ENCODE measurements at regions not wholly inside any gene's neighbourhood (a gene's known extent, or its start where the extent isn't known, plus 50 kb on each side); places are given as distances from the start of the nearest gene placed in this dataset.
A peak's percentile ranks its signal among the peaks of the same experiment; 100 is the strongest.

DNA sequence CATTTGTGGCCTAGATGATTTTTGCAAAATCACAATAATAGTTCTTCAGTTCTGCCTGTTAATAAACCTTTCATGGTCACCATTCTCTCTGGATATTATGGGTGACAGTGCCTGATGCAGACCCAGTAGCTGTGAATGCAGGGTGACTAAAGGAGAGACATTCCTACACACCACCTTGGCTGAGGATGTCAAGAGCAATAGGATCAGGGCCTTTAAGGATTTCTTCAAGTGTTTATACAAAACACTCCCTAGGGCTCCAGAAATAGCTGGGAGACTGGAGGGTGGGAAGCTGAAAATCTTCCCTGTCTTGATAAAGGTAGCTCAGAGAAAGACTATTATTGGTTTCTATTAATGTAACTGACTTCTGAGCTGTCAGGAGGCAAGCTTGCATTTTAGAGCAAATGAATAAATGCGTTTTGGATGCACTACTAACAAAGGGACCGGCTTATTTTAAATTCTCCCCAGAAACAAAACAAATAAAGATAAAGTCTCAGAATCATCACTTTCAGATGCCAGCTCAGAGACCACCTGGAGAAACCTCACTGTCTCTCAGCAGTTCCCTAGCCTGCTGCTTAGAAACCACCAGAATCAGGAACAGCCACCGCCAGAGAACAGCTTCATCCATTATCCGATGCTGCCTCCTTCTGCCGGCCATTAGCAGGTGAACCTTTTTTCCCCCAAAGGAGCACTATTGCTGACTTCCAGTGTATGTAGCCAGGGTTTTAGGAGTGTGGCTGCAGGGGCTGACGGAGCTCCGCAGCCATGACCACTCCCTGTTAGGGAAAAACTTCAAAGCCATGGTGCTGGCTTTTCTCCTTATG is 171.4 kb upstream of the DYNLRB2 start:
- no peaks in the 10 kb centered on the region for H3K4me1 ChIP-seq
- no peaks in the 10 kb centered on the region for H3K27me3 ChIP-seq
- H3K9me3 ChIP-seq, result no peaks in the 10 kb centered on the region
- no peaks in the 10 kb centered on the region for H3K36me3 ChIP-seq (replicated peaks in 1 of 2; ENCODE audit: insufficient read depth in 1 of 2, low read depth in 2 of 2)
- no peak overlapping the region for H3K4me3 ChIP-seq
- peak; percentile 52 for ATAC-seq
- WGBS, 2 donors, result 46 to 57% methylated on average over 7 of the region's 7 CpGs
- peak; percentile 16 to 42 (median 38) for DNase-seq
- intact Hi-C loops (cut with DNase I), result no loop called here
- TF ChIP-seq, protein P1, sequence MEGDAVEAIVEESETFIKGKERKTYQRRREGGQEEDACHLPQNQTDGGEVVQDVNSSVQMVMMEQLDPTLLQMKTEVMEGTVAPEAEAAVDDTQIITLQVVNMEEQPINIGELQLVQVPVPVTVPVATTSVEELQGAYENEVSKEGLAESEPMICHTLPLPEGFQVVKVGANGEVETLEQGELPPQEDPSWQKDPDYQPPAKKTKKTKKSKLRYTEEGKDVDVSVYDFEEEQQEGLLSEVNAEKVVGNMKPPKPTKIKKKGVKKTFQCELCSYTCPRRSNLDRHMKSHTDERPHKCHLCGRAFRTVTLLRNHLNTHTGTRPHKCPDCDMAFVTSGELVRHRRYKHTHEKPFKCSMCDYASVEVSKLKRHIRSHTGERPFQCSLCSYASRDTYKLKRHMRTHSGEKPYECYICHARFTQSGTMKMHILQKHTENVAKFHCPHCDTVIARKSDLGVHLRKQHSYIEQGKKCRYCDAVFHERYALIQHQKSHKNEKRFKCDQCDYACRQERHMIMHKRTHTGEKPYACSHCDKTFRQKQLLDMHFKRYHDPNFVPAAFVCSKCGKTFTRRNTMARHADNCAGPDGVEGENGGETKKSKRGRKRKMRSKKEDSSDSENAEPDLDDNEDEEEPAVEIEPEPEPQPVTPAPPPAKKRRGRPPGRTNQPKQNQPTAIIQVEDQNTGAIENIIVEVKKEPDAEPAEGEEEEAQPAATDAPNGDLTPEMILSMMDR (IDR thresholded peaks at IDR 0.05), result peak in 5 of 7 experiments; percentile 12 to 49 (median 46)
- TF ChIP-seq POLR2A (IDR thresholded peaks at IDR 0.05), result no peak
- H3K27ac ChIP-seq, result no peak overlapping the region

DNA sequence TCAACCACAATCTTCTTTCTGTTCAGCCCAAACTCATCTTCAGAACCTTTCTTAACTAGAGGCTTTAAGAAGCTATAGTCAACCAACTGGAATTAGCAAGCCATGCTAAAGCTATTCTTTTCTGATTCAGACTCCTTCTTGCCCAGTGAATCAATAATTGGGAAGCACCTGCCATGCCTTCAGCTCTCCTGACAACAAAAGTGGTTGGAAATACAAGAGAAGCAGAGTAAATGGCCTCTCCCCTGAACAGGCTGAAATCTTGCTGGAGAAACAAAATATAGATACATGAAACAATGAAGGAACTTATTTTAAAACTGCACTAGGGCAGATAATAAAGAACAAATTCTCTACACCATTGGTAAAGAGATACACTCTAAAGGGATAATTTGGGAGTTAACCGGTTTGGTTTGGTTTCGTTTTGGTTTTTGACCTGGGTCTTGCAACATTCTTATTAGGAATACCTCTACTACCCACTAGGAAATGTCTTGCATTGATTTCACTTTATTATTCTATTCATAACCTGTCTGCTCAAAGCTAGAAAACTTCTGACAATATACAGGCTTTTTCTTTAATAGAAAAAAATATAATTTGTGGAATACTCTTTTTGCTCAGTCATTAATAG is 173.6 kb upstream of the DYNLRB2 start:
- H3K27ac ChIP-seq, result no peak overlapping the region
- no peaks in the 10 kb centered on the region for H3K27me3 ChIP-seq
- WGBS, 2 donors, result 59 to 62% methylated on average over 2 of the region's 2 CpGs
- H3K36me3 ChIP-seq (replicated peaks in 1 of 2; ENCODE audit: insufficient read depth in 1 of 2, low read depth in 2 of 2), result no peaks in the 10 kb centered on the region
- DNase-seq (no peak), ATAC-seq (no peak)
- intact Hi-C loops (cut with DNase I), result no loop called here
- H3K4me1 ChIP-seq, result no peaks in the 10 kb centered on the region
- TF ChIP-seq POLR2A (IDR thresholded peaks at IDR 0.05), result no peak
- TF ChIP-seq, protein P1 (IDR thresholded peaks at IDR 0.05), result no peak
- no peaks in the 10 kb centered on the region for H3K9me3 ChIP-seq
- H3K4me3 ChIP-seq, result no peak overlapping the region

DNA sequence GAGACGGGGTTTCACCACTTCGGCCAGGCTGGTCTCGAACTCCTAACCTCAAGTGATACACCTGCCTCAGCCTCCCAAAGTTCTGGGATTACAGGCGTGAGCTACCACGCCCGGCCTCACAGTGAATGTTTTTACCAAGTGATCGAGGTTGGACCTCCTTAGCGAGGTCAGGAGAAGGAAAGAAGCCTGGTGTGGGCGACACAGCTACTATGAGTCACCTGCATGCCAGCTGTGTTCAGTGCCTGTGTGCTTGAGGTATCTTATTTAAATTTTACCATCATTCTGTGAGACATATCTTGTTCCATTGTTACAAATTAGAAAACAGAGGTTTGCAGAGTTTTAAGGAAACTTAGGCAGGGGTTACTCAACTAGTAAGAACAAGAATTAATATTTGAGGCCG is 174.8 kb upstream of the DYNLRB2 start:
- TF ChIP-seq POLR2A (IDR thresholded peaks at IDR 0.05), result no peak
- Histone ChIP-seq H3K27ac (no peak overlapping the region), H3K4me3 (no peak overlapping the region), H3K27me3 (no peaks in the 10 kb centered on the region), H3K4me1 (no peaks in the 10 kb centered on the region), H3K36me3 (replicated peaks in 1 of 2; ENCODE audit: insufficient read depth in 1 of 2, low read depth in 2 of 2) (no peaks in the 10 kb centered on the region), H3K9me3 (no peaks in the 10 kb centered on the region)
- no peak for DNase-seq
- WGBS, 2 donors, result 64 to 73% methylated on average over 10 of the region's 10 CpGs
- ATAC-seq, result no peak
- intact Hi-C loops (cut with DNase I), result no loop called here

DNA sequence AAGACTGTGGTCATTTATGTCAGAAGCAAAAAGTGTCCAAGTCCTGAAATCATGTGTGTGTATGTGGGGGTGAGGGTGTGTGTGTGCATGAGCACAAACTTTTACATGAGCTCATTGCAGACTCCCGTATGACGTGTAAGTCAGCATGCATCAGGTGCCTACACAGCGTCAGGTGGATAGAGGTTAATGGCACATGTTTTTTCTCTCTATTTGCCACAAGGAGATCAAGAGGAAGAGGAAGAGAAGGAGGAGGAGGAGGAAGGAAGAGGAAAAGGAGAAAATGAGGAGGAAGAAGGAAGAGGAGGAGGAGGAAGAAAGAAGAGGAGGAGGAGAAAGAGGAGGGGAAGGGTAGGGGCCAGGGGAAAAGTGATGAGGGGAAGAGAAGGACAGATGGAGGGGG is 178.0 kb upstream of the DYNLRB2 start:
- ATAC-seq (no peak), DNase-seq (no peak)
- Histone ChIP-seq H3K9me3 (no peaks in the 10 kb centered on the region), H3K4me1 (no peaks in the 10 kb centered on the region), H3K27me3 (no peaks in the 10 kb centered on the region), H3K36me3 (replicated peaks in 1 of 2; ENCODE audit: insufficient read depth in 1 of 2, low read depth in 2 of 2) (no peaks in the 10 kb centered on the region), H3K27ac (no peak overlapping the region), H3K4me3 (no peak overlapping the region)
- intact Hi-C loops (cut with DNase I), result no loop called here
- TF ChIP-seq, protein P1 (IDR thresholded peaks at IDR 0.05), result no peak
- TF ChIP-seq POLR2A (IDR thresholded peaks at IDR 0.05), result no peak
- WGBS, 2 donors, result 72 to 81% methylated on average over 3 of the region's 3 CpGs

DNA sequence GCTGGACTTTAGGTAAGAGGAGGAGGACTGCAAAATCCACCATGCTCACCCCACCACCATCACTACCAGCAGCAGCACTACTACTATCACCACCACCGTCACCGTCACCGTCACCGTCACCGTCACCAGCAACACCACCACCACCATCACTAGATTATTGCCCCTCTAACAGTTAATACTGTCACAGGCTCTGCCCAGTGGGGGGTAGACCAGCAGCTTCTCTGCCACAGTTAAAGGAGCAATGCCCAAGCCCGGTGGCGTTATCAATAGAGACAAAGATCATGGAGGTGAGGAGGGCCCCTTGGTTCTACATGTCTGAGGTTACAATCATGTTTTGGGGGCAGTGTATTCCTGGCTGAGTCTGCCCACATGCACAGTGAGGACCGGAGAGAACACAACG is 184.4 kb upstream of the DYNLRB2 start:
- Histone ChIP-seq H3K4me3 (no peak overlapping the region), H3K4me1 (no peaks in the 10 kb centered on the region), H3K27me3 (no peaks in the 10 kb centered on the region), H3K36me3 (replicated peaks in 1 of 2; ENCODE audit: insufficient read depth in 1 of 2, low read depth in 2 of 2) (no peaks in the 10 kb centered on the region), H3K27ac (no peak overlapping the region), H3K9me3 (no peaks in the 10 kb centered on the region)
- no peak for DNase-seq
- WGBS, 2 donors, result 72 to 88% methylated on average over 9 of the region's 9 CpGs
- ATAC-seq, result no peak
- TF ChIP-seq, protein P1 (IDR thresholded peaks at IDR 0.05), result no peak
- TF ChIP-seq POLR2A (IDR thresholded peaks at IDR 0.05), result no peak
- intact Hi-C loops (cut with DNase I), result no loop called here
